ENCODE measurements at regions not wholly inside any gene's neighbourhood (a gene's known extent, or its start where the extent isn't known, plus 50 kb on each side); places are given as distances from the start of the nearest gene placed in this dataset.

- TF ChIP-seq, protein P1, sequence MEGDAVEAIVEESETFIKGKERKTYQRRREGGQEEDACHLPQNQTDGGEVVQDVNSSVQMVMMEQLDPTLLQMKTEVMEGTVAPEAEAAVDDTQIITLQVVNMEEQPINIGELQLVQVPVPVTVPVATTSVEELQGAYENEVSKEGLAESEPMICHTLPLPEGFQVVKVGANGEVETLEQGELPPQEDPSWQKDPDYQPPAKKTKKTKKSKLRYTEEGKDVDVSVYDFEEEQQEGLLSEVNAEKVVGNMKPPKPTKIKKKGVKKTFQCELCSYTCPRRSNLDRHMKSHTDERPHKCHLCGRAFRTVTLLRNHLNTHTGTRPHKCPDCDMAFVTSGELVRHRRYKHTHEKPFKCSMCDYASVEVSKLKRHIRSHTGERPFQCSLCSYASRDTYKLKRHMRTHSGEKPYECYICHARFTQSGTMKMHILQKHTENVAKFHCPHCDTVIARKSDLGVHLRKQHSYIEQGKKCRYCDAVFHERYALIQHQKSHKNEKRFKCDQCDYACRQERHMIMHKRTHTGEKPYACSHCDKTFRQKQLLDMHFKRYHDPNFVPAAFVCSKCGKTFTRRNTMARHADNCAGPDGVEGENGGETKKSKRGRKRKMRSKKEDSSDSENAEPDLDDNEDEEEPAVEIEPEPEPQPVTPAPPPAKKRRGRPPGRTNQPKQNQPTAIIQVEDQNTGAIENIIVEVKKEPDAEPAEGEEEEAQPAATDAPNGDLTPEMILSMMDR (conservative IDR thresholded peaks at IDR 0.05 in 1 of 2, IDR thresholded peaks at IDR 0.05 in 1 of 2; ENCODE audit: low read depth in 1 of 2, low read length in 2 of 2) = no peak
- no peak for TF ChIP-seq EZH2 (IDR thresholded peaks at IDR 0.05; ENCODE audit: low read length, missing control alignments)
Measured at GRCh38 chr14:105857826-105858675, 331.7 kb downstream of the TMEM121 start.
